ENCODE measurements at regions not wholly inside any gene's neighbourhood (a gene's known extent, or its start where the extent isn't known, plus 50 kb on each side); places are given as distances from the start of the nearest gene placed in this dataset.

DNA sequence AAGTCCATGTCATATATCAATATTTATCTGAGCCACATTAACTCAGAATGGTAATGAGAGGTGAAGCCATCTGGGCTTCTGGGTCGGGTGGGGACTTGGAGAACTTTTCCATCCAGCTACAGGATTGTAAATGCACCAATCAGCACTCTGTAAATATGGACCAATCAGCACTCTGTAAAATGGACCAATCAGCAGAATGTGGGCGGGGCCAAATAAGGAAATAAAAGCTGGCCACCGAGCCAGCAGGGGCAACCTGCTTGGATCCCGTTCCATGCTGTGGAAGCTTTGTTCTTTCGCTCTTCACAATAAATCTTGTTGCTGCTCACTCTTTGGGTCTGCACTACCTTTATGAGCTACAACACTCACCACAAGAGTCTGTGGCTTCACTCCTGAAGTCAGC is 253.4 kb downstream of the JRKL start:
- DNase-seq (no peak), ATAC-seq (no peak)
- H3K4me1 Mint-ChIP-seq: no peaks in the 10 kb centered on the region
- H3K4me3 Mint-ChIP-seq: no peak overlapping the region
- H3K36me3 Mint-ChIP-seq: no peaks in the 10 kb centered on the region
- H3K9me3 Mint-ChIP-seq (ENCODE audit: low read depth): peaks cover 2% of the 10 kb centered on the region
- CTCF ChIA-PET: no interaction called here
- no peak overlapping the region for H3K27ac Mint-ChIP-seq
- H3K27me3 Mint-ChIP-seq: no peaks in the 10 kb centered on the region

DNA sequence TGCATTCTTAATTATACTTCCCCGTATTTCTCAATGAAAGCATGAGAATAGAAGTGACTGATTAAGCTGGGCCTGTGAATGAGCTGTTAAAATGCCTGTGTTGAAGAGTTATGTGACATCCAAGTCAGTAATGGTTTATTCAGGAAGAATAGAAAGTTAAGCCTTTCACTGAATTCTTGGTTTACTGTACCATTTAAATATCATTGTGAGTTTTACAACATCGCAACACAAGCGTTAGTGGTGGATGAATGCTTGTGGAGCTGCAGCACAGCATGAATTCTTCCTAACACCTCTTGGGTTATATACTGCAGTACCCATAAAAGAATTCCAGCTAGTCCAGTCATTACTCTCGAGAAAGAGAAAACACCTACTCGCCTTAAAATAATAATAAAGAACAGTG is 257.8 kb downstream of the JRKL start:
- no peak overlapping the region for H3K4me3 Mint-ChIP-seq
- no peaks in the 10 kb centered on the region for H3K27me3 Mint-ChIP-seq

DNA sequence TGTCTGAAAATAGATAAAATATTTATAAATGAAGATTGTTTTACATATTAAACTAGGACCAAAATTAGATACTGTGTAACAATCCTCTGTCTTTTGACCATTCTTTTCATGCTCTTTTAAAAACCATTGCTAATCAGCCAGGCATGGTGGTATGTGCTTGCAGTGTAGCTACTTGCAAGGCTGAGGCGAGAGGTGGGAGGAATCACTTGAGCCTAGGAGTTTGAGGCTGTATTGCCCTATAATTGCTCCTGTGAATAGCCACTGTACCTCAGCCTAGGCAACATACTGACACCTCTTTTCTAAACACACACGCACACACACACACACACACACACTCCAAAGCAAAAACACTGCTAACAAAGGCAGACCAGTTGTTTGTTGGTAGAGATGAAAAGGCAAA is 259.2 kb downstream of the JRKL start:
- H3K9me3 Mint-ChIP-seq (ENCODE audit: low read depth): no peaks in the 10 kb centered on the region
- no peak overlapping the region for H3K4me3 Mint-ChIP-seq
- H3K27me3 Mint-ChIP-seq: no peaks in the 10 kb centered on the region
- ATAC-seq (no peak), DNase-seq (no peak)
- no peaks in the 10 kb centered on the region for H3K4me1 Mint-ChIP-seq
- no peaks in the 10 kb centered on the region for H3K36me3 Mint-ChIP-seq
- H3K27ac Mint-ChIP-seq: no peak overlapping the region
- CTCF ChIA-PET: no interaction called here

More for the DNA sequence above, 257.8 kb downstream of the JRKL start:
- peaks cover 2% of the 10 kb centered on the region for H3K9me3 Mint-ChIP-seq (ENCODE audit: low read depth)
- DNase-seq (no peak), ATAC-seq (no peak)
- H3K4me1 Mint-ChIP-seq: no peaks in the 10 kb centered on the region
- H3K27ac Mint-ChIP-seq: no peak overlapping the region
- CTCF ChIA-PET: no interaction called here
- no peaks in the 10 kb centered on the region for H3K36me3 Mint-ChIP-seq

DNA sequence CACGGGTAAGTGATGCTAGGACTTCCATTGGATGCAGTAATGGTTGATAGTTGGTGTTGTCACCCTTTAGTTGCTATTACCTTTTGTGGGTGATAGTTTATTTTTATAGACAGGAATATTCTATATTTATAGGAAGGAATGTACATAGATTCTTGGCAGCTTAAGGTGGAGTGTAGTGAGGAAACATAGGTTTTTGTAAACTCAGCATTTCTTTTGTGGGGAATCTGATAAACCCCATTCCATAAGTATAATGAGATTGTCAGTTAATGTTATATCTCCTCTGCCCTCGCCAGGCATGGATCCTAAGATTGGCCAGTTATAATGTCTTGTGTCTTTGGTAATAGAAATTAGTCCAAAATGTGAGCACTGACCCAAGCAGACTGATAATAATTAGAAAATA is 262.7 kb downstream of the JRKL start:
- H3K36me3 Mint-ChIP-seq: no peaks in the 10 kb centered on the region
- CTCF ChIA-PET: no interaction called here
- H3K27ac Mint-ChIP-seq: no peak overlapping the region
- no peak overlapping the region for H3K4me3 Mint-ChIP-seq
- H3K9me3 Mint-ChIP-seq (ENCODE audit: low read depth): no peaks in the 10 kb centered on the region
- H3K27me3 Mint-ChIP-seq: no peaks in the 10 kb centered on the region
- no peaks in the 10 kb centered on the region for H3K4me1 Mint-ChIP-seq
- no peak for ATAC-seq
- DNase-seq: no peak

DNA sequence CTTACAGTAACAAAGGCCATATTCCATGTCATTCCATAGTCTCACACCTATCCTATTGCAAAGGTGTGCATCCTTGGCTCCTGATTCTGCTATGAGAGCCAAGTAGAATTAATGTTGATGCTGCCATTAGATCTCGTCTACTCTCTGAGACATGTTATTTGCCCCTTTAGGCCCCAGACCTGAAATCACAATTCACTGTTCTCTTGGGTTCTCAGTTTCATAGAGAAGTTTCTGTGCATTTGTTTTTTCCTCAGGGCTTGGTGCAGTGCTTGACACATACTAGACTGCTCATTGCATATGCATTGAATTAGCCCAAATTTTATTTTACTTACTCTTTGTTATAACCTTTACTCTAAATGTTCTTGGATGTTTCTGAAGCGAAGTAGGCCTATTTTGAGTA is 265.7 kb downstream of the JRKL start:
- Mint-ChIP-seq H3K36me3 (no peaks in the 10 kb centered on the region), H3K27ac (no peak overlapping the region), H3K4me1 (no peaks in the 10 kb centered on the region), H3K27me3 (no peaks in the 10 kb centered on the region), H3K9me3 (ENCODE audit: low read depth) (no peaks in the 10 kb centered on the region), H3K4me3 (no peak overlapping the region)
- ATAC-seq: no peak
- CTCF ChIA-PET: interaction anchor here (0.9 to 1.2 kb wide), 2 partner anchors 16 to 191 kb away, joined by 3 read pairs; no protein-coding TSS in a partner anchor
- DNase-seq: no peak

DNA sequence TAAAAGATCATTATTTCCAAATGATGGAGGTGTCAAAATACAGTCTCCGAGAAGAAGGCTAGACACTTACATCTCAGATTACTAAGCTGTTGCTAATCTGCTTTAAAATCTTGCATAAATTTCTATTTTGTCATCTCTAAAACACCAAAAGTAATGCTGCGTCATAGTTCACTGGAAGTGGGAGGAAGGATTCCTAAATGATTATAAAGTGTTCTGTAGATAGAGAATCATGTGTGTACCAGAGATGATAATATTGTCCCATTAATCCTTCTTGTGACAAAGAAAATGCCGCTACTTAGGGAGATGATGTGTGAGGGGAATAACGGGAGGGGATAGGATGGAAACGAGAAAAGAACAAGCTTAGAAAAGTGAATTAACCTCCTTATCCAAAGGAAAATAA is 268.6 kb downstream of the JRKL start:
- no peak overlapping the region for H3K4me3 Mint-ChIP-seq

DNA sequence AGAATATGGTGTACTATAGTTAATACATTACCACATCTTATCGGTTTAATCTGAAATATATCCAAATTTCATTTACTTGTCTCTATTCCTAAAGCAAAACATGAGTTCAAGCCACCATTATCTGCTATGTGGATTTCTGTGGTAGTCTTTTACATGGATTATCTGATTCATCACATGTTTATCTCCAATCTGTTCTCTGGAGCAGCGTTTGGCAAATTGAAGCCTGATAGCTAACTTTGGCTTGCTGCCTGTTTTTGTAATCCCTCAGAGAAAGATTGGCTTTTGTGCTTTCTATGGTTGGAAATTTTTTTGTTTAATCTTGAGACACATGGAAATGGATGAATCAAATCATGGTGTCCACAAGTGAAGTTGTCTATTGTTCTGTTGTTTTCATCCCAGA is 274.3 kb downstream of the JRKL start:
- Mint-ChIP-seq H3K4me3 (no peak overlapping the region), H3K9me3 (ENCODE audit: low read depth) (no peaks in the 10 kb centered on the region), H3K4me1 (no peaks in the 10 kb centered on the region), H3K36me3 (no peaks in the 10 kb centered on the region), H3K27ac (no peak overlapping the region), H3K27me3 (no peaks in the 10 kb centered on the region)
- CTCF ChIA-PET: no interaction called here
- ATAC-seq (no peak), DNase-seq (no peak)

More for the DNA sequence above, 268.6 kb downstream of the JRKL start:
- H3K9me3 Mint-ChIP-seq (ENCODE audit: low read depth): no peaks in the 10 kb centered on the region
- CTCF ChIA-PET: no interaction called here
- no peak for ATAC-seq
- no peaks in the 10 kb centered on the region for H3K36me3 Mint-ChIP-seq
- H3K27ac Mint-ChIP-seq: no peak overlapping the region
- no peaks in the 10 kb centered on the region for H3K4me1 Mint-ChIP-seq
- no peaks in the 10 kb centered on the region for H3K27me3 Mint-ChIP-seq
- no peak for DNase-seq

DNA sequence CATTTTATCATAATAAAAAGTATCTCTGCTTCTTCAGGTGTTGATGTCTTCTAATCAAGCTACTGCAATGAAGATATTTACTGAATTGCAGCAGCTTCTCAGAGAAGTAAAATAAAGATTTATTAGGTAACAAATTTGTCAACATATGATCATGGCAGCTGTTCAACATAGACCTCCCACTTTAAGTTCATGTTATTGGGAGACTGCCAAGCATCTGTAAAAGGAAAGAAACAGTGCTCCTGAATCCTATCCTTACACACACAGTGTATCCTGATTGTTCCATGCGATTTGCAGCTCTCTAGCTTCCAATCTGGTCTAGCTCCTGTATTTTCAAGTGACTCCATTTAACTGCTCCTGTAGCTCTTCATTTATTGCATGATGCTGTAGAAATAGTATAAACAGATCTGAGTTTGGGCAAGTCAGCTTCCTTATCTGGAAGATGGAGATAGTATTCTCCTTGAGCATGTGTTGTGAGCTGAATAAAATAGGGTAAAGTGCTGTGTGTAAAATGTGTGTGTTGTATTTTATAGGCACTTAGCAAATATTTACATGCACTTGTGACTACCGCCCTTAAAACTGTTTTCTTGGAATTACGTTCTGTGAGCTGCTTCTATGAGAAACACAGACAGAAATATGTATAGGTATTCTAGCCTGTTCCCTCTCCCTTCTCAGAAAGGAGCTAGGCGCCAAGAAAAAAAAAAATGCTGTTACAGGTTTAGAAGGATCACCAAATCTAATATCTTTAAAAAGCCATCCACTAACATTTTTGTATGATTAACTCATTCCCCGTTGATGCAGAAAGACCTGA is 290.6 kb downstream of the JRKL start:
- Mint-ChIP-seq H3K4me1 (no peaks in the 10 kb centered on the region), H3K27me3 (no peaks in the 10 kb centered on the region), H3K9me3 (ENCODE audit: low read depth) (no peaks in the 10 kb centered on the region), H3K4me3 (no peak overlapping the region), H3K27ac (no peak overlapping the region), H3K36me3 (no peaks in the 10 kb centered on the region)
- DNase-seq (no peak), ATAC-seq (no peak)
- CTCF ChIA-PET: no interaction called here

DNA sequence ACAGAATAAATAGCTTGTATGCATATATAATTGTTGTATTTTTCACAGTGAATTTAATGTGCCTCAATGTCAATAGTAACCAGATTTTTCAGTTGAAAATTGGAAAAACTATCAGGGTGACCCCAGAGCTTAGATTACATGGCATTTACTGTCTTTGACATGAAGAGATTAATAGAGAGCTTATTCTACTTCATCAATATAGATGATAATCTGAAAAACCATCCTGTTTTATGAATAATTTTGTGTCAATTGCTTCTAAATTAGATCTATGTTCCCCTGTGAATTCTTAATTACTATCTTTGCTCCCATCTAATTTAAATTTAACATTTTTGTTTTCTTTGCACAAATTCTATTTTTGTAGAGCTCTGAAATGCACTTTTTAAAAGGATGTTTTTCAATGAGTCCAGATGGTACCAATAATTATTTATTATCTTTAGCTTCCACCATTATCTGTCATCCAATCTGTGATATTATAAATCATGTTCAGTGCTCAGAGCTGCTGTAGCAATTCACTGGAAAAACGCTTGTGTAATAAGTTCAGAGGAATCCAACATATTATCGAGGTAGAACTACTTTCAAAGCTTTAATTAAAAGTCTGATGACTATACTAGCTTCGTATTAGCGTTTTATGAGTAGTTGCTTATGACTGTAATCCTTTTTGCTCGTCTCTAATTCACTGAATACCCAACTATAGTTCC is 291.4 kb downstream of the JRKL start:
- Mint-ChIP-seq H3K9me3 (ENCODE audit: low read depth) (no peaks in the 10 kb centered on the region), H3K4me1 (no peaks in the 10 kb centered on the region), H3K36me3 (no peaks in the 10 kb centered on the region), H3K27ac (no peak overlapping the region), H3K4me3 (no peak overlapping the region), H3K27me3 (no peaks in the 10 kb centered on the region)
- no peak for DNase-seq
- ATAC-seq: no peak
- CTCF ChIA-PET: no interaction called here

DNA sequence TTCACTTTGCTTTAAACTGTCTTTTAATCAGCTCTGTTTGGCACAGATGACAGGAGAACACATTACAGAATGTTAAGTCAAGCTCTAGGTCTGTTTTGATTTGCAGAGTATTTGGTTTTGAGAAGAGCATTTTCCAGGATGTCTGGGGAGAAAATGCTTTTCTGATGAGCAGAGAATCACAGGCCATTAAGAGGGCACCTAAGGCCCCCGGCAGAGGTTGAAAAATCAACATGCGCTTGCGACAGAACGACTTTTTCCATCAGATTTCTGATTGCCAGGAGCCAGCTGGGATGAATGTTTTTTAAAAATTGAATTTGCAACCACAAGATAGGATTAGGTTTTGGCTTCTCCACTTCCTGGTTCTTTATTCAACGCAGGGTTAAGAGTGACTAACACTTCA is 304.5 kb downstream of the JRKL start:
- H3K9me3 Mint-ChIP-seq (ENCODE audit: low read depth): no peaks in the 10 kb centered on the region
- no peak for DNase-seq
- H3K4me1 Mint-ChIP-seq: no peaks in the 10 kb centered on the region
- H3K4me3 Mint-ChIP-seq: no peak overlapping the region
- no peak for ATAC-seq
- H3K27me3 Mint-ChIP-seq: no peaks in the 10 kb centered on the region
- H3K27ac Mint-ChIP-seq: no peak overlapping the region
- no peaks in the 10 kb centered on the region for H3K36me3 Mint-ChIP-seq
- CTCF ChIA-PET: interaction anchor here (0.5 kb wide), 1 partner anchor 48 kb away, joined by 3 read pairs; no protein-coding TSS in a partner anchor

DNA sequence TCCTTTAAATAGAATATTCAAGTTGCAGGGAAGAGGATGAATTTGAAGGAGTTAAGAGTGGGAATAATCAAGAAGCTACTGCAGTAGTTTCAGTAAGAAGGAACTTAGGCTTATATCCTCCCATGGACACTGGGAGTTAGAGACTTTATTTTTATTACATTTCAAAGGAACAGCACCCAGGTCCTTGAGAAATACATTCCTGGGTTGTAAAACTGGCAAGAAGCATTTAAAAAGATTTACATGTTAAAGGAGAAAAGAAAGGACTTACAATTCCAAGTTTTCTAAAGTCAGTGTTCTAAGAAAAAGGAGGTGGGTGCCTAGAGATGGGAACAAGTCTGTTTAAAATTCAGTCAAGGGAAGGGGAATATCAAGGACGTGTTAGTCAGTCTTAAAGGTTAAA is 306.9 kb downstream of the JRKL start:
- CTCF ChIA-PET: no interaction called here
- H3K36me3 Mint-ChIP-seq: no peaks in the 10 kb centered on the region
- H3K27ac Mint-ChIP-seq: no peak overlapping the region
- no peak overlapping the region for H3K4me3 Mint-ChIP-seq
- H3K4me1 Mint-ChIP-seq: no peaks in the 10 kb centered on the region
- H3K9me3 Mint-ChIP-seq (ENCODE audit: low read depth): no peaks in the 10 kb centered on the region
- ATAC-seq: no peak
- no peak for DNase-seq
- H3K27me3 Mint-ChIP-seq: no peaks in the 10 kb centered on the region

DNA sequence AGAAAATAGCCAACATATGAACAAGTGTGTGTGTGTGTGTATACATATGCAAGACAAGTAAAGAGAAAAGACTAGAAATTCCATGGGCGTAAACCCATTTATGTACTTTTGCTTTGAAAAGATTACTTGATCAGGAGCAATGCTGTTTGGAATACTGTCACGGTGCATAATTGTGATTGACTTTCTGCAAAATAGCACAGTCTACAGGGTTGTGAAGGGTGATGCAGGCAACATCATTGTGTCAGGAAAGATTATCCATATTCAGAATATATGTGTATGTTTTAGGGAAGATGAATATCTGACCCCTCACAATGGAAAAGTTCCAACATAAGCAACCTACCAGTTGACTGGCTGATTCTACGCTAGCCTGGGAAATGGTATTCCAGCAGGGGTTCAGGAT is 307.7 kb downstream of the JRKL start:
- no peak for DNase-seq
- Mint-ChIP-seq H3K27ac (no peak overlapping the region), H3K4me3 (no peak overlapping the region), H3K27me3 (no peaks in the 10 kb centered on the region), H3K9me3 (ENCODE audit: low read depth) (no peaks in the 10 kb centered on the region), H3K36me3 (no peaks in the 10 kb centered on the region), H3K4me1 (no peaks in the 10 kb centered on the region)
- no peak for ATAC-seq
- CTCF ChIA-PET: no interaction called here

DNA sequence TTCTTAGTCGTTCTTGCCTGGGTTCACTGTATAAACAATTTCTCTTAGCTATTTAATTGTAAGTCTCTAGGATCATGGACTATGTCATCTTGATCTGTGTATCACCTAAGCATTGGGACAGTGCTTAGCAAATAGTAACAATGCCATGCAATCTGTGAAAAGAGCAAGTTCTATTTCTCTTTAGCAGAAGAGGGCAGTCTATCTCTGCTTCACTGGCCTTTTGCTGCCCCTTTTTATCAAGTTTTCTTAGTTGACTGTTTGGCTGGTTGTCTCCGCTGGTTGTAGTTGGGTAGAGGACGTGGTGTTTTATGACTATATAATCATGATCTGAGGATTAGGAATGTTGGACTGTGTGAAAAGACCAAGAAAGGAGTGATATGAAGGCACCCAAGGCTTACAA is 315.0 kb downstream of the JRKL start:
- ATAC-seq: no peak
- CTCF ChIA-PET: no interaction called here
- Mint-ChIP-seq H3K9me3 (ENCODE audit: low read depth) (no peaks in the 10 kb centered on the region), H3K36me3 (no peaks in the 10 kb centered on the region), H3K27me3 (no peaks in the 10 kb centered on the region), H3K4me1 (no peaks in the 10 kb centered on the region), H3K27ac (no peak overlapping the region), H3K4me3 (no peak overlapping the region)
- no peak for DNase-seq

DNA sequence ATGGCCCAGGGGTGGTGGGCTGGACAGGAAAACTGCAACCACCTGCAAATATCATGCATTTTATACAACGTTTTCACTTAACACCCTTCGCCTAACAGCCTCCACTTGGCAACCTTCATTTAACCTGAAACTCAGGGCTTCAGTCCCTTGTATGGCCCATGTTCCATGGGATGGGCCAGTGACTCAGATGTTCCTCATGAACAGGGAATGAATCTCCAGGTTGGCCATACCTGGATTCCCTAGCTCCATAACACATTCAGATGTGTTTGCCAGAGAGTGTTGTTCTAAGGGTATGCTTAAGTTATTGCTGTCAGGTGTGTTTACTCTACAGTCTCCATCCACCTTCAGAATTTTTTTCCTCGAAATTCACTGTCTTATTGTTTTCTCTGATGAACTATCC is 316.9 kb downstream of the JRKL start:
- Mint-ChIP-seq H3K36me3 (no peaks in the 10 kb centered on the region), H3K27ac (no peak overlapping the region), H3K4me1 (no peaks in the 10 kb centered on the region), H3K4me3 (no peak overlapping the region), H3K27me3 (no peaks in the 10 kb centered on the region), H3K9me3 (ENCODE audit: low read depth) (no peaks in the 10 kb centered on the region)
- DNase-seq (no peak), ATAC-seq (no peak)
- CTCF ChIA-PET: no interaction called here

Data from activated CD8-positive, alpha-beta memory T cell treated with anti-CD3 and anti-CD28 coated beads, Interleukin-2, amount 10 ng/mL, durations not matched to agents 7 days and 5 days (primary cell).